Middle frontal gyrus (tissue), 1 donor: ENCODE measurements at regions not wholly inside any gene's neighbourhood (a gene's known extent, or its start where the extent isn't known, plus 50 kb on each side); places are given as distances from the start of the nearest gene placed in this dataset.

ENCODE experiments used
- DNase-seq: peaks from one replicate; pipeline ENCODE4 v3.0.0-alpha.2; 2015; ENCODE audit warnings: low spot score; ENCODE audit errors: extremely low spot score

GRCh38 chr1:198106011-198106410 lies 50.8 kb upstream of the NEK7 start:
- DNase-seq, result no peak
